DMS114 treated with DMSO at 0.1 percent for 48 hours (cell line): ENCODE measurements at regions not wholly inside any gene's neighbourhood (a gene's known extent, or its start where the extent isn't known, plus 50 kb on each side); places are given as distances from the start of the nearest gene placed in this dataset.

ENCODE experiments used
- DNase-seq: peaks from one replicate; lab custom pipeline; 2025; ENCODE audit not compliant: unreplicated experiment; lab: John Stamatoyannopoulos, UW

GRCh38 chr7:10803720-10804119, 170.0 kb upstream of the PHF14 start:
- no peak for DNase-seq

- no peak for DNase-seq
Measured at GRCh38 chr7:10804770-10805169, 168.9 kb upstream of the PHF14 start.

GRCh38 chr7:10815546-10815945, 158.1 kb upstream of the PHF14 start:
- no peak for DNase-seq

GRCh38 chr7:10821156-10821555, 152.5 kb upstream of the PHF14 start:
- no peak for DNase-seq

- no peak for DNase-seq
Measured at GRCh38 chr7:10824154-10824553, 149.5 kb upstream of the PHF14 start.

- DNase-seq = no peak
Measured at GRCh38 chr7:10838228-10838627, 135.4 kb upstream of the PHF14 start.

GRCh38 chr7:10845225-10845624, 128.4 kb upstream of the PHF14 start:
- DNase-seq = no peak

GRCh38 chr7:10855583-10855982, 118.1 kb upstream of the PHF14 start:
- no peak for DNase-seq

- no peak for DNase-seq
Measured at GRCh38 chr7:10860516-10860915, 113.2 kb upstream of the PHF14 start.

GRCh38 chr7:10863476-10863875, 110.2 kb upstream of the PHF14 start:
- DNase-seq = no peak

- no peak for DNase-seq
Measured at GRCh38 chr7:10874666-10875065, 99.0 kb upstream of the PHF14 start.

- no peak for DNase-seq
Measured at GRCh38 chr7:10875080-10875479, 98.6 kb upstream of the PHF14 start.

GRCh38 chr7:10888861-10889260, 84.8 kb upstream of the PHF14 start:
- DNase-seq = no peak

- DNase-seq = peak; percentile 59
Measured at GRCh38 chr7:10889266-10889898, 84.3 kb upstream of the PHF14 start.

GRCh38 chr7:10908600-10908999, 65.1 kb upstream of the PHF14 start:
- DNase-seq = no peak

- no peak for DNase-seq
Measured at GRCh38 chr7:10910447-10910846, 63.2 kb upstream of the PHF14 start.

- DNase-seq = no peak
Measured at GRCh38 chr7:10912077-10912476, 61.6 kb upstream of the PHF14 start.

- DNase-seq = no peak
Measured at GRCh38 chr7:10913457-10913856, 60.2 kb upstream of the PHF14 start.

- no peak for DNase-seq
Measured at GRCh38 chr7:10918093-10918590, 55.5 kb upstream of the PHF14 start.

- no peak for DNase-seq
Measured at GRCh38 chr7:10919923-10920322, 53.7 kb upstream of the PHF14 start.
